Endometrium (tissue), 2 donors: ENCODE measurements at regions not wholly inside any gene's neighbourhood (a gene's known extent, or its start where the extent isn't known, plus 50 kb on each side); places are given as distances from the start of the nearest gene placed in this dataset.

Experiments
- FAIRE-seq: peaks from 2 replicates; lab custom pipeline; 2012; peaks lifted over from hg19 to GRCh38; lab: Jason Lieb, UNC
- donor health status: control.
- donor health status: control.

- no peak for FAIRE-seq
Measured at GRCh38 chr1:192002063-192002462, 156.2 kb upstream of the RGS18 start.

- FAIRE-seq, result peak; percentile 39
Measured at GRCh38 chr1:192003295-192004077, 154.8 kb upstream of the RGS18 start.

- no peak for FAIRE-seq
Measured at GRCh38 chr1:192005976-192006375, 152.3 kb upstream of the RGS18 start.

- FAIRE-seq, result no peak
Measured at GRCh38 chr1:192008281-192008825, 149.9 kb upstream of the RGS18 start.

- no peak for FAIRE-seq
Measured at GRCh38 chr1:192010406-192010805, 147.9 kb upstream of the RGS18 start.

- peak; percentile 54 for FAIRE-seq
Measured at GRCh38 chr1:192011525-192011924, 146.7 kb upstream of the RGS18 start.

- no peak for FAIRE-seq
Measured at GRCh38 chr1:192022827-192023226, 135.4 kb upstream of the RGS18 start.

- FAIRE-seq, result no peak
Measured at GRCh38 chr1:192024881-192025280, 133.4 kb upstream of the RGS18 start.

- FAIRE-seq, result no peak
Measured at GRCh38 chr1:192038567-192038966, 119.7 kb upstream of the RGS18 start.

- no peak for FAIRE-seq
Measured at GRCh38 chr1:192045131-192045530, 113.1 kb upstream of the RGS18 start.

- FAIRE-seq, result peak; percentile 8
Measured at GRCh38 chr1:192053531-192053971, 104.7 kb upstream of the RGS18 start.

- peak; percentile 31 for FAIRE-seq
Measured at GRCh38 chr1:192057766-192058165, 100.5 kb upstream of the RGS18 start.

- FAIRE-seq, result no peak
Measured at GRCh38 chr1:192059407-192059806, 98.9 kb upstream of the RGS18 start.

GRCh38 chr1:192061556-192061955 lies 96.7 kb upstream of the RGS18 start:
- FAIRE-seq, result no peak

- FAIRE-seq, result no peak
Measured at GRCh38 chr1:192065087-192065486, 93.2 kb upstream of the RGS18 start.

GRCh38 chr1:192066202-192066601 lies 92.1 kb upstream of the RGS18 start:
- no peak for FAIRE-seq

GRCh38 chr1:192067360-192067759 lies 90.9 kb upstream of the RGS18 start:
- no peak for FAIRE-seq

- FAIRE-seq, result no peak
Measured at GRCh38 chr1:192070213-192070612, 88.0 kb upstream of the RGS18 start.

GRCh38 chr1:192080684-192081083 lies 77.6 kb upstream of the RGS18 start:
- no peak for FAIRE-seq

GRCh38 chr1:192081359-192081758 lies 76.9 kb upstream of the RGS18 start:
- no peak for FAIRE-seq

- no peak for FAIRE-seq
Measured at GRCh38 chr1:192086644-192087043, 71.6 kb upstream of the RGS18 start.

GRCh38 chr1:192087334-192087733 lies 70.9 kb upstream of the RGS18 start:
- FAIRE-seq, result no peak

- no peak for FAIRE-seq
Measured at GRCh38 chr1:192088496-192088895, 69.8 kb upstream of the RGS18 start.

- FAIRE-seq, result no peak
Measured at GRCh38 chr1:192098001-192098400, 60.3 kb upstream of the RGS18 start.
